Neuron (in vitro differentiated cells): ENCODE measurements at regions not wholly inside any gene's neighbourhood (a gene's known extent, or its start where the extent isn't known, plus 50 kb on each side); places are given as distances from the start of the nearest gene placed in this dataset.
"Not testable (repeated sequence)": the region's sequence is repeated elsewhere in the genome, so short reads cannot be mapped to it uniquely, and the experiment has no call there.

ENCODE experiments used
- H2AFZ ChIP-seq: one replicate; pipeline ENCODE4 v1.6.1; 2013; ENCODE audit warnings: low read depth, mild to moderate bottlenecking, inconsistent platforms, low read length, moderate library complexity
- H3K27me3 ChIP-seq: one replicate; pipeline ENCODE4 v1.6.1; 2013; ENCODE audit warnings: low read length; ENCODE audit not compliant: insufficient read depth
- H3K36me3 ChIP-seq: one replicate; pipeline ENCODE4 v1.6.1; 2013; ENCODE audit warnings: low read length; ENCODE audit not compliant: insufficient read depth
- H3K4me1 ChIP-seq: one replicate; pipeline ENCODE4 v1.6.1; 2013; ENCODE audit warnings: low read length; ENCODE audit not compliant: insufficient read depth
- H3K4me3 ChIP-seq: 2 replicates; pipeline ENCODE4 v1.5.1; 2013; ENCODE audit warnings: mild to moderate bottlenecking, low read length, moderate library complexity
- H3K9me3 ChIP-seq: one replicate; pipeline ENCODE4 v1.6.1; 2013; ENCODE audit warnings: low read length

GRCh38 chr2:111329309-111329708 is 208.6 kb downstream of the BCL2L11 start:
- not testable (repeated sequence) for H3K9me3 ChIP-seq, H3K27me3 ChIP-seq, H2AFZ ChIP-seq, H3K4me1 ChIP-seq, H3K4me3 ChIP-seq, H3K36me3 ChIP-seq

GRCh38 chr2:111331099-111331724 is 210.5 kb downstream of the BCL2L11 start:
- not testable (repeated sequence) for H2AFZ ChIP-seq, H3K4me3 ChIP-seq, H3K4me1 ChIP-seq, H3K36me3 ChIP-seq, H3K9me3 ChIP-seq, H3K27me3 ChIP-seq

- H3K9me3 ChIP-seq, H3K4me1 ChIP-seq, H3K4me3 ChIP-seq, H3K36me3 ChIP-seq, H3K27me3 ChIP-seq, H2AFZ ChIP-seq: not testable (repeated sequence)
These were observed 214.7 kb downstream of the BCL2L11 start for GRCh38 chr2:111335220-111335907.

- H3K9me3 ChIP-seq, H3K36me3 ChIP-seq, H3K4me3 ChIP-seq, H2AFZ ChIP-seq, H3K4me1 ChIP-seq, H3K27me3 ChIP-seq: not testable (repeated sequence)
These were observed 217.8 kb downstream of the BCL2L11 start for GRCh38 chr2:111338474-111338873.

- H3K9me3 ChIP-seq, H3K36me3 ChIP-seq, H2AFZ ChIP-seq, H3K27me3 ChIP-seq, H3K4me1 ChIP-seq, H3K4me3 ChIP-seq: not testable (repeated sequence)
These were observed 218.8 kb downstream of the BCL2L11 start for GRCh38 chr2:111339476-111339875.

- H3K4me1 ChIP-seq, H2AFZ ChIP-seq, H3K27me3 ChIP-seq, H3K4me3 ChIP-seq, H3K9me3 ChIP-seq, H3K36me3 ChIP-seq: not testable (repeated sequence)
These were observed 223.9 kb downstream of the BCL2L11 start for GRCh38 chr2:111344590-111344989.

- H3K4me1 ChIP-seq, H3K4me3 ChIP-seq, H3K9me3 ChIP-seq, H2AFZ ChIP-seq, H3K27me3 ChIP-seq, H3K36me3 ChIP-seq: not testable (repeated sequence)
These were observed 224.7 kb downstream of the BCL2L11 start for GRCh38 chr2:111345439-111345838.

GRCh38 chr2:111346018-111346930 is 225.6 kb downstream of the BCL2L11 start:
- H3K4me3 ChIP-seq, H3K9me3 ChIP-seq, H3K27me3 ChIP-seq, H3K4me1 ChIP-seq, H3K36me3 ChIP-seq: not testable (repeated sequence)
- peak overlapping the region; percentile 61 for H2AFZ ChIP-seq

- not testable (repeated sequence) for H3K4me3 ChIP-seq, H3K27me3 ChIP-seq, H3K9me3 ChIP-seq, H3K4me1 ChIP-seq, H3K36me3 ChIP-seq, H2AFZ ChIP-seq
These were observed 227.0 kb downstream of the BCL2L11 start for GRCh38 chr2:111347695-111348094.

GRCh38 chr2:111348316-111348715 is 227.6 kb downstream of the BCL2L11 start:
- H3K27me3 ChIP-seq, H3K4me3 ChIP-seq, H3K4me1 ChIP-seq, H2AFZ ChIP-seq, H3K36me3 ChIP-seq, H3K9me3 ChIP-seq: not testable (repeated sequence)

- not testable (repeated sequence) for H3K4me3 ChIP-seq, H2AFZ ChIP-seq, H3K27me3 ChIP-seq, H3K36me3 ChIP-seq, H3K4me1 ChIP-seq, H3K9me3 ChIP-seq
These were observed 234.5 kb downstream of the BCL2L11 start for GRCh38 chr2:111355022-111355817.

- not testable (repeated sequence) for H2AFZ ChIP-seq, H3K4me3 ChIP-seq, H3K4me1 ChIP-seq, H3K9me3 ChIP-seq, H3K27me3 ChIP-seq, H3K36me3 ChIP-seq
These were observed 235.3 kb downstream of the BCL2L11 start for GRCh38 chr2:111355823-111356511.
